ENCODE measurements at regions not wholly inside any gene's neighbourhood (a gene's known extent, or its start where the extent isn't known, plus 50 kb on each side); places are given as distances from the start of the nearest gene placed in this dataset.

DNA sequence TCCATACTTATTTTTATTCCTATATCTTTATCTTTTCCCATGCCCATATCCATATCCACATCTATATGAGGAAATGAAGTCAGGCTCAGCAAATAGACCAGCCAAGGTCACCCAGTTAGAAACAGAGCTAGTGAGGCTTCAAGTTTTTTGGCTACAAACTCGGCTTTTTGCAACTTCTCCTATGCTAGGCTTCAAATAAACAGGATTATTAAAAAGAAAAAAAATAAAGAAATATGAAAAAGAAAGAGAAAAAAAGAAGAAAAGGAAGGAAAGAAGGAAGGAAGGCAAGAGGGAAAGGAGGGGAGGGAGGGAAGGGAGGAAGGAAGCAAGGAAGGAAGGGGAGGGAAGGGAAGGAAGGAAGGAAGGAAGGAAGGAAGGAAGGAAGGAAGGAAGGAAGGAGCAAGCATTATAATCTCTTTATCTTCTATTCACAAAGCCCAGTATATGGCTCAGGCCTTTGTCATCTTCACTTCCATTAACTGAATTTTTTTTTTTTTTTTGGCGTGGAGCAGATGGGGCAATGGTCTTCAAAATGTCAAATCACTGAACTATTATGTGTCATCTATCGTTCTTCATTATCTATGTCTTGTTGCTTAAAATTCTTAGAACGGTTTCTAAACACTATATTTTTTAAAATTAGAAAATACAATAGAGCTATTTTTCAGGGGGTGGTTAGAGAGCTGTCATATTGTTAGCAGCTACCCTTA, 418.2 kb downstream of the VRK1 start:
- no peak for DNase-seq

DNA sequence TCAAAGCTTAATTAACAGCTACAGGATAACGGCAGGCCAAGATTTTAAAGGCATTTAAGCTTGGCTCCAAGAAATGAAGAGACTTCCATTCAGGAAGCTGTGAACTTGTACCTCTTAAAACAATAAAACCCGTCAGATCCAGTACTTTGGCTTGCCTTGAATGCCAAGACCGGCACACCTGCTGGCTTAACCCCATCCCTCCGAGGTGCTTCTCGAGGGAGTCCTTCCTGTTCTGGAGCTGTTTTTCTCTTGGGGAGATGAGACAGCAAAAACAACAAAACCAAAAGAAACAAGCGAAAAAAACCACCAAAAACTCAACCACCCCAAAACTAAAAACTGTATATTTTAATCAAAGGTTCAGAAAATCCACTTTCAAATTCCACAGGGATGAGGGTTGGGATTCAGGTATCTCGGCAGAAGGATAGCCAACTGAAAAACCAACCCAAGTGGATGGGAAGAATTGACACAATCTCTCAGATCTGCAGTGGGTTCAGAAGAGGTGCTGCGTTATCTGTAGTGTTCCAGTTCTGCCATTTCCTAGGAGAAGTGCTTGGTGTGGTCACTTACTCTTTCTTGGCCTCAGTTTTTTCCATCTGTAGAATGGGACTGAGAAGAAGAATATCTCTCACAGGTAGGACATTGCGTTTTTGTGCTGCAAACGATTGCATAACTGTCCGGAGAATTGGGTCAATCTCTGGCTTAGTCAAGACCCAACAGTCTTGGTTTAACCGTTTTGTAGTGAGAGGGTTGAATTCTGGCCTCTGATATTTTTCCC, 420.1 kb downstream of the VRK1 start:
- DNase-seq = no peak

GRCh38 chr14:97218274-97218673, 421.1 kb downstream of the VRK1 start:
- DNase-seq = no peak

DNA sequence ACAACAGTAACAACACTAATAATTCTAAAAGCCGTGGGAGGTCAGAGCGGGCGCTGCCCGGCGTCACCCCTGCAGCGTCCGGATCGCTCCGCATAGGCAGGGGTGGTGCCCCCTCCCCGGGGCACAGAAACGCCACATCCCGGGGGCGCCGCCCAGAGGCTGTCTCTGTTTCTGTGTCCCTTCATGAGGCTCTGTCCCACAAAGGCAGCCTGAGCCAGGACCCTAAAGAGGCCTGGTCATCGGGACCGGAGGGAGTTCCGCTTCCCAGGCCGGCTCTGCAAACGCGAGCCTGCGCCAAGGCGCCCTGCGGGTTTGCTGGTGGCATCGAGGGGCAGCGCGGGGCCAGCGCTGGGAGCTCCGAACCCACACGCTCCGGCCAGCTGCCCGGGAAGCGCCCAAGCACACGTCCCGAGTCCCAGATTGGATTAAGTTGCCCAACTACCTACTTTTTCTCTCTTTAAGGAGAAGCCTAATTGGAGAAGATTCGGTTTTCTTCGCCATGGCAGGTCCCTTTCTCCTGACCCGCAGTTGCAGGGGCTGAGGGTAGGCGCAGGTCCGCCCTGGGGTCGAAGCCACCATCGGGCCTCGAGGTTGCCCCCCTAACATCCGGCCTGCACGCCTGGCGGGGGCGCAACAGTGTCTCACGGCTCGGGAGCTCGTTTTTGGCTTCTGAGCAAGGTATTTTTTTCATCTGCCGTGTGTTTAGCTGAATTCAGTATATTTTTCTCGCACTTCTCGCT, 421.7 kb downstream of the VRK1 start:
- no peak for DNase-seq

GRCh38 chr14:97219431-97220017, 422.3 kb downstream of the VRK1 start:
- no peak for DNase-seq

DNA sequence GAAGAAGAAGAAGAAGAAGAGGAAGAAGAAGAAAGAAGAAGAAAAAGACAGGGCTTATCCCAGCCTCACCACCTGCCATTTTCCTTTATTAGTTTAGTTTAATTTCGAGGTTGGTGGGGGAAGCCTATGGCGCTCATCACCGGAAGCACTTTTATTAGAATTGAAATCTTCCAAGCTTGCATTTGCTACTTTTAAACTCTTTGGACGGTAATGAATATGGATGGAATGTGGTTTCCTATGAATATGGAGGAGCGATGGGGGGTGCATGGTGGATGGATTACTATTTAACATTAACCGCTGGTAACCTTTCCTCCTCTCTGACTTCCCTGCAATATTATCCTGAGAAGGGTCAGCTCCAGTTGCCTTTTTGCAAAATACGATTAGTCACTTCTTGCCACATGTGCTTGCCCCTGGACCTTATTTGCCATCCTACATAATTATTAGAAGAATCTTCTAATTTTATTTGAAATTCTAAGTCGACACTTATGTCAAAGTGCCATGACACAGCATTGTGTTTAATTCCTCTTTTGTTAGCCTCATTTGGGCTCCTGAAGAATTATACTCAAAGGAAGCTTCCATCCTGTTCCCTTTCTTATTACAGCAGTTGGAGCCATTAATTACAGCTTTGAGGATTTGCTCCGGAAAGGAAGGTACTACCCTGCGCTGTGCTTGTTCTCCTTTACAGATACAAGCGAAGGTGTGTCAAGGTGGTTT, 424.5 kb downstream of the VRK1 start:
- DNase-seq = no peak

GRCh38 chr14:97224016-97224415, 426.8 kb downstream of the VRK1 start:
- DNase-seq = no peak

GRCh38 chr14:97230051-97230450, 432.9 kb downstream of the VRK1 start:
- no peak for DNase-seq

- no peak for DNase-seq
These were observed 436.3 kb downstream of the VRK1 start for GRCh38 chr14:97233319-97233985.

DNA sequence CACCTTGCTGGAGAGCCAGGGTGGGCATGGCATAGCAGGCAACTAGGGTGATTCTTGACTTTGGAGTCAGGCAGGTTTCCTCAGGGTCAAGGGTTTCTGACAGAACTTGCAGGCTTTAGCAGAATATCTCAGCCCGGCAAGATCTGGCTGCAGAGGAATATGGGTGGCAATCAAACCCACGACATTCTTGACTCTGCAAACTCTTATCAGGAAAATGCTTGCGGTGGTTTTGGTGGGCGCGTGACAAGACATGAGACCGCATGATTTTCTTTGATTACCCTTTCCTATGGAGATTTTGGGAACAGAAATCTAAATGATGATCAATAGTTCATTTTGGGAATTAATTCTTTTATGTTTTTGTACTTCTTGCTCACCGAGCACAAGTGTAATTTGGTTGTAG, 449.5 kb downstream of the VRK1 start:
- no peak for DNase-seq

DNA sequence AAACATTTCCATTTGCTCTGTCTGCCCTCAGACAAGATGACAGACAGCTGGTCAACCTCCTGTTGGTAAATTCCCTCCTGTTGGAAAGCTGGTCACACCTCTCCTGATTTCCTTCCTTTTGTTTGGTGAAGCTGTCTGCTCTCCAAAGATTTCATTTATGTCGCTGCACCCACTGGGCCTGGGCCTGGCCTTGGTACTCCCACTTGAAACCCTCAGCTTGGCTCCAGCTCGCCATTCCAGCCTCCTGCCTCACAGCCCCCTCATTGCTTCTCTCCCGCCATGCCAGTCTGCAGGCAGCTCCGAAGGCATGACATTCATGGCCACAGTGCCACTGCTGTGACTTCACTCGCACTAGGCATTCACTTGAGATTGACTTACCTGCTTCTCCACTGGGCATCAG, 451.8 kb downstream of the VRK1 start:
- no peak for DNase-seq

GRCh38 chr14:97250931-97251330, 453.7 kb downstream of the VRK1 start:
- no peak for DNase-seq

DNA sequence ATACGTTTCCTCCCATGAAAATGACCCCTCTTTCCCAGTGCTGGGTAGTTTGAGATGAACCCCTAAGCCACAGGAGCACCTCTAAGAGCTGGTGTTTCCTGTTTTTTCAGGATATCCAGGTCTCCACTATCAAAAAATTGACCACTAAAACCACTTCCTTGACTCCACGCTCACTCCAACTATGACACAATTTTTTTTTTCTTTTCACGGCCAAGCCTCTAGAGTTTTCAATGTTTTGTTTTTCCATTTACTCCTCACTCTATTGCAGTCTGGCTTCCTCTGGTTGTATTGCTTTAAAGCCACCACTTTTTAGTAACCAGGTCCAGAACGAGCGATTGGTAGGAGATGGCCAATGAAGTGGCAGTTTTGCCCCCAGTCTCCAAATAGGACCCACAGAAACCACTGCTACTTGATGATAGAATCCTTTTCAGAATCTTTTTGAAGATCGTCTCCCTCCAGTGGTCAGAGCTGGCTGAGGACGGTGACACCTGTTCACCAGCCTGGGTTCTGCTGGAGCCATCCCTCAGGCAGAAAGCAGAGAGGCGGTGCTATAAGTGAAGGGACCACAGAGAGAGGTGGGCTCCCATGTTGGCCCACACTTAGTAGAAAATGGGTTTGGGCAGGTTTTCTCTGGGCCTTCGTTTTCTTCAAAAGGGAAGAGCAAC, 454.4 kb downstream of the VRK1 start:
- no peak for DNase-seq

- DNase-seq = no peak
These were observed 456.6 kb downstream of the VRK1 start for GRCh38 chr14:97253756-97254155.

DNA sequence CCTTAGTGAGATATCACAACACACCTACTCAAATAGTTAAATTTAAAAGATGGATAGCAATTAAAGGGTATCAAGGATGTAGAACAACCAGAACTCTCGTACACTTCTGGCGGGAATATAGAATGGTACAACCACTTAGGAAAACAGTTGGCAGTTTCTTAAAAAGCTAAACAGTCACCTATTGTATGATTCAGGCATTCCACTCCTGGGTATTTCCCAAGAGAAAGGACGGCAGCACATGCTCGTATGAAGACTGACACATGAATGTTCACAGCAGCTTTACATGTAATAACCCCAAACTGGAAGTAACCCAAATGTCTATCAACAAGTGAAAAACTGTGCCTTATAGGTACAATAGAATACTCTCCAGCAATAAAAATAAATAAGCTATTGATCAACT, 465.2 kb downstream of the VRK1 start:
- no peak for DNase-seq

GRCh38 chr14:97264516-97265230, 467.5 kb downstream of the VRK1 start:
- DNase-seq = no peak

- no peak for DNase-seq
These were observed 469.5 kb downstream of the VRK1 start for GRCh38 chr14:97266653-97267052.

DNA sequence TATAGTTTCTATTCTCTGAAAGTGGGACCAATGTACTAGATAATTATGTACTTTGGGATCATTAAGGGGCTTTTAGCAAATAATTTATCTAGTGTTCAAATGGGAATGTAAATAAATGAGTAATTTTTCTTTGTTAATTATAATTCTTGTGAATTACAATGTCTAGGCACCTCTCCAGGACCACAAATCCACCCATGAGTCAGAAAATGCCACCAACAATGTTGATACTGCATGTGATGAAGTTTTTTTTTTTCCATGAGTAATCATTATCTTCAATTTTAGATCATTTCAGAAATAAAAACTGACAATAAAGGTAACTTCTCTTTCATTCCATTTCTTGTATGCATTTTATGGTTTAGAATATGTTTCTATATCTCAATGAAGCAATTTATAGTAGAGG, 470.3 kb downstream of the VRK1 start:
- no peak for DNase-seq

GRCh38 chr14:97268097-97268496, 470.9 kb downstream of the VRK1 start:
- DNase-seq = no peak

- DNase-seq = no peak
These were observed 473.1 kb downstream of the VRK1 start for GRCh38 chr14:97270308-97270707.

DNA sequence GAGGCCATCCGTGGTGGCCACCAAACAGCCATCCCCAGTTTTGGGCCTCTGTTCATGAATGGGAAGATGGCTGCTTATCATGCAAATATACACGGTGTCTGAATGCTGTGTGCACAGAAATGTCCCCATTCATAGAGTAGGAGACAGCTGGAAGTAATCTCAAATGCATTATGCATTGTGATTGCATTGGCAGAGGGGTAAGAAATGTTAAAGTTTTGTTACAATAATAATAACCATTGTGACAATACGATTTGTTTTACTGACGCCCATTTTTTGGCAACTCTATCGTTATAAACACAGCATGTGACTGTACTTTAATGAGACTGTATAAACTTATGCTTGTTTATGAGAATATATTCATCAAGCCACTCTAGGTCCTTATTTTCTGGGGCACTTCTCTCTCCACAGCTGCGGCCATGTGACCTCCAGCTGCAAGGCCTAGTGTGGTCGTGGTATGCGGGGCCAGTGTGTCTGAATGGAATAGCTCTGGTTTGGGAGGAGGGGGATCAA, 474.3 kb downstream of the VRK1 start:
- no peak for DNase-seq
